ENCODE measurements at regions not wholly inside any gene's neighbourhood (a gene's known extent, or its start where the extent isn't known, plus 50 kb on each side); places are given as distances from the start of the nearest gene placed in this dataset.
A peak's percentile ranks its signal among the peaks of the same experiment; 100 is the strongest.

GRCh38 chr18:60675126-60675525, 302.6 kb upstream of the MC4R start:
- TF ChIP-seq CTCF (IDR thresholded peaks at IDR 0.05 in 8 of 11, conservative IDR thresholded peaks at IDR 0.05 in 3 of 11) (no peak), POLR2A (IDR thresholded peaks at IDR 0.05) (no peak), POLR2AphosphoS5 (IDR thresholded peaks at IDR 0.05) (no peak)
- 55 to 65% (median 56%) methylated on average over 4 of the region's 4 CpGs for WGBS, 5 donors
- intact Hi-C loops (cut with DNase I; ENCODE audit: low total_unique reads) = no loop called here

GRCh38 chr18:60675801-60676200, 303.2 kb upstream of the MC4R start:
- intact Hi-C loops (cut with DNase I; ENCODE audit: low total_unique reads) = no loop called here
- no peak overlapping the region for H3K4me3 ChIP-seq
- no peaks in the 10 kb centered on the region for H3K36me3 ChIP-seq
- no peaks in the 10 kb centered on the region for H3K27me3 ChIP-seq (replicated peaks in 1 of 7)
- TF ChIP-seq POLR2AphosphoS5 (IDR thresholded peaks at IDR 0.05) = no peak
- TF ChIP-seq POLR2A (IDR thresholded peaks at IDR 0.05) = no peak
- no peak for TF ChIP-seq CTCF (IDR thresholded peaks at IDR 0.05 in 8 of 11, conservative IDR thresholded peaks at IDR 0.05 in 3 of 11)
- no peaks in the 10 kb centered on the region for H3K9me3 ChIP-seq
- WGBS, 5 donors = 73 to 89% (median 80%) methylated on average over 2 of the region's 2 CpGs
- no peaks in the 10 kb centered on the region for H3K4me1 ChIP-seq
- no peak overlapping the region for H3K27ac ChIP-seq
- DNase-seq = no peak

More at GRCh38 chr18:60675126-60675525, 302.6 kb upstream of the MC4R start:
- Histone ChIP-seq H3K4me1 (no peaks in the 10 kb centered on the region), H3K27me3 (replicated peaks in 1 of 7) (no peaks in the 10 kb centered on the region), H3K36me3 (no peaks in the 10 kb centered on the region), H3K27ac (no peak overlapping the region), H3K9me3 (no peaks in the 10 kb centered on the region), H3K4me3 (no peak overlapping the region)
- DNase-seq = no peak

DNA sequence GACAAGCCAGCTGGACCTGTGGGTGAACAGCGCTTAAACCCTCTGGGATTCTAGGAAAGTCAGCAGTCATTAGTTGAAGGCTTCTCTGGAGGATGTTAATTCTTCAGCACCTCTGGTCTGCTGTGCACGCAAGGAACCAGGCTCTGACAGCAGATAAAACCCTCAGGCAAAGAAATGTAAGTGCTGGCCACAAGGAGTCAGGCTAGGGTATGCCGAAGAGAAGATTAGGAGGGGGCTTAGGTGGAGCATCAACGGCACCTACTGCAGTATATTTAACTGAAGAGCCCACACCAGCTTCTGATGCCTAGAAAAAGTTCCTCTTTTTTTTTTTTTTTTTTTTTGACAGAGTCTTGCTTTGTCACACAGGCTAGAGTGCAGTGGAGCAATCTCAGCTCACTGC, 304.2 kb upstream of the MC4R start:
- 60 to 66% (median 65%) methylated on average over 4 of the region's 4 CpGs for WGBS, 5 donors
- no peak overlapping the region for H3K4me3 ChIP-seq
- no peak for DNase-seq
- H3K27me3 ChIP-seq (replicated peaks in 1 of 7) = no peaks in the 10 kb centered on the region
- H3K36me3 ChIP-seq = no peaks in the 10 kb centered on the region
- TF ChIP-seq POLR2AphosphoS5 (IDR thresholded peaks at IDR 0.05) (no peak), POLR2A (IDR thresholded peaks at IDR 0.05) (no peak), CTCF (IDR thresholded peaks at IDR 0.05 in 8 of 11, conservative IDR thresholded peaks at IDR 0.05 in 3 of 11) (no peak)
- H3K4me1 ChIP-seq = no peaks in the 10 kb centered on the region
- no peaks in the 10 kb centered on the region for H3K9me3 ChIP-seq
- H3K27ac ChIP-seq = no peak overlapping the region
- intact Hi-C loops (cut with DNase I; ENCODE audit: low total_unique reads) = no loop called here

DNA sequence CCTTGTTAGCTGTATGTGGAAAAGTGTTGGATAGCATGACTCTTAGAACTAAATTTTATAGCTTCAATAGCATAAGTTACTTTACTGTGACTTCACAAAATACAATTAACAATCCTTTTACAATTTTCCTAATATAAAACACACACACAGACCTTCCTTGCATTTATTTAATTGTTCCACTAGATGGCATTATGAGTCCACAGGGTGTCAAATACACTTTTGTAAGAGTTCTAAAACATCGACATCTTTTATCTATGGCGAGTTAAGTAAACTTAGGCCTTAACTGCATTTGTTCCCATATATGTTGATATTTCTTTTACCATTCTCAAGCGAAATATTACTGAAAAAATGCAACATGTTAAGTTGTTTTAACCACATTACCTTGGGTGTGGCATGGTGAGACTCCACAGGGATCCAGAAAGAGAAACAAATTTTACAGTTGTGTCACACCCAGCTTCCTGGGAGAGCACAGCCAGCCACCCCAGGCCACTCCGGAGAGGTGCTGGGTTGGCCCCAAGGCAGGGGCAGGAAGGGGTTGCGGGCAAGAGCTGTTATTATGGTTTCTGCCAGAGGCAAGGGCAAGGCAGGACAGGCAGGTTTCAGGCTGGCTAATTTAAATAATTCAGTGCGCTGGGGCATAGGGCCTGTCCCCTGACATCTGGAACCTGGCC, 312.4 kb upstream of the MC4R start:
- no peak for DNase-seq
- WGBS, 5 donors = 36 to 44% (median 38%) methylated on average over 6 of the region's 6 CpGs
- intact Hi-C loops (cut with DNase I; ENCODE audit: low total_unique reads) = no loop called here

More for the DNA sequence above, 312.4 kb upstream of the MC4R start:
- no peaks in the 10 kb centered on the region for H3K36me3 ChIP-seq
- peaks cover 0 to 7% (median 0%) of the 10 kb centered on the region in 8 donors for H3K9me3 ChIP-seq
- no peak overlapping the region for H3K27ac ChIP-seq
- peak in 6 of 11 experiments; percentile 17 to 42 (median 32) for TF ChIP-seq CTCF (IDR thresholded peaks at IDR 0.05 in 8 of 11, conservative IDR thresholded peaks at IDR 0.05 in 3 of 11)
- TF ChIP-seq POLR2AphosphoS5 (IDR thresholded peaks at IDR 0.05) = no peak
- H3K4me3 ChIP-seq = no peak overlapping the region
- no peaks in the 10 kb centered on the region for H3K27me3 ChIP-seq (replicated peaks in 1 of 7)
- no peaks in the 10 kb centered on the region for H3K4me1 ChIP-seq
